HepG2 (cell line): ENCODE measurements at regions not wholly inside any gene's neighbourhood (a gene's known extent, or its start where the extent isn't known, plus 50 kb on each side); places are given as distances from the start of the nearest gene placed in this dataset.

ENCODE experiments used
- ATAC-seq: fragments of 200-7000 bp; cut with Tn5 transposase; 3 replicates; pipeline ENCODE4 v1.9.1; 2020; ENCODE audit warnings: mild to moderate bottlenecking, moderate library complexity
- BruUV-seq: library from RNA; stranded (reverse); fragments of 400-500 nt; replicated peaks from 2 replicates; lab custom pipeline; 2021; lab: Mats Ljungman, UMichigan
- CTCF ChIA-PET: fragments of 300-600 bp; formaldehyde crosslinking; extraction: SDS; loops from one replicate; lab custom pipeline; 2021; ENCODE audit warnings: low total read pairs, inconsistent platforms, low intra/inter-chr PET ratio; lab: Yijun Ruan, JAX
- POLR2A ChIA-PET: fragments of 350-600 bp; sonication (Branson Sonifier 250); formaldehyde crosslinking; loops from one replicate; lab custom pipeline; 2020; ENCODE audit warnings: antibody characterized with exemption, inconsistent platforms; lab: Yijun Ruan, JAX
- DNase-seq: peaks from one replicate; pipeline ENCODE4 v3.0.0-alpha.2; 2015; ENCODE audit warnings: low spot score
- FAIRE-seq: peaks from 3 replicates; lab custom pipeline; 2011; peaks lifted over from hg19 to GRCh38; lab: Jason Lieb, UNC
- H2AFZ ChIP-seq: one replicate; pipeline ENCODE4 v1.6.1; 2011; ENCODE audit warnings: low read length, inconsistent platforms
- H3K27ac ChIP-seq: fragments of 300-600 bp; 3 replicates; pipeline ENCODE4 v1.8.0; 2011; ENCODE audit warnings: mixed run types, mild to moderate bottlenecking, mixed read lengths, low read length, inconsistent platforms; ENCODE audit not compliant: insufficient read depth; ENCODE audit errors: extremely low read length
- H3K27me3 ChIP-seq, 2 experiments: fragments of 200-600 bp in 1 of 2; 2 replicates in 1 of 2; 3 replicates in 1 of 2; pipeline versions ENCODE4 v1.6.0 to v1.8.0; 2011; ENCODE audit warnings: low read length in 2 of 2, mild to moderate bottlenecking in 2 of 2, moderate library complexity in 2 of 2, inconsistent platforms in 1 of 2; ENCODE audit not compliant: insufficient read depth in 2 of 2, control insufficient read depth in 1 of 2
- H3K36me3 ChIP-seq, 2 experiments: fragments of 200-600 bp in 1 of 2; replicated peaks in 1 of 2; 2 replicates in 1 of 2; 3 replicates in 1 of 2; pipeline versions ENCODE4 v1.5.1 to v1.8.0; 2011; ENCODE audit warnings: low read length in 2 of 2, inconsistent platforms in 1 of 2; ENCODE audit not compliant: insufficient read depth in 2 of 2, control insufficient read depth in 1 of 2
- H3K4me1 ChIP-seq: 2 replicates; pipeline ENCODE4 v1.5.1; 2012; ENCODE audit warnings: low read length, inconsistent platforms; ENCODE audit not compliant: insufficient read depth
- H3K4me2 ChIP-seq: 2 replicates; pipeline ENCODE4 v1.6.0; 2011; ENCODE audit warnings: low read depth, low read length, inconsistent platforms
- H3K4me3 ChIP-seq, 3 experiments: fragments of 200-600 bp in 1 of 3; sonication (generic), shearing (Covaris generic) in 1 of 3; replicated peaks in 1 of 3; 2 replicates each; pipeline ENCODE4 v1.5.1; 2011 to 2016; ENCODE audit warnings: low read length in 3 of 3, inconsistent platforms in 2 of 3, low read depth in 2 of 3, mild to moderate bottlenecking in 2 of 3, control low read depth in 1 of 3, mixed read lengths in 1 of 3; ENCODE audit not compliant: insufficient read depth in 1 of 3
- H3K79me2 ChIP-seq: one replicate; pipeline ENCODE4 v1.6.1; 2011; ENCODE audit warnings: low read length, inconsistent platforms; ENCODE audit not compliant: insufficient read depth
- H3K9ac ChIP-seq: 2 replicates; pipeline ENCODE4 v1.6.0; 2011; ENCODE audit warnings: mild to moderate bottlenecking, low read depth, low read length, inconsistent platforms; ENCODE audit not compliant: insufficient read depth
- H3K9me3 ChIP-seq: 2 replicates; pipeline ENCODE4 v1.5.1; 2012; ENCODE audit warnings: mild to moderate bottlenecking, low read length
- H4K20me1 ChIP-seq: 2 replicates; pipeline ENCODE4 v1.6.0; 2011; ENCODE audit warnings: inconsistent platforms, mild to moderate bottlenecking, low read length, moderate library complexity; ENCODE audit not compliant: insufficient read depth
- CBX5 ChIP-seq: sonication (generic); formaldehyde crosslinking; IDR thresholded peaks from 2 replicates; pipeline ENCODE4 v1.4.0; 2020; ENCODE audit warnings: missing genetic modification reagents, borderline replicate concordance
- KMT2A ChIP-seq: sonication (generic); formaldehyde crosslinking; IDR thresholded peaks from 2 replicates; pipeline ENCODE4 v1.4.0; 2020; ENCODE audit warnings: missing genetic modification reagents
- ZNF18 ChIP-seq: sonication (generic); formaldehyde crosslinking; IDR thresholded peaks from 2 replicates; pipeline ENCODE4 v1.8.0; 2022; ENCODE audit warnings: mild to moderate bottlenecking, missing genetic modification reagents; ENCODE audit not compliant: insufficient replicate concordance
- WGBS: methylation state at CpG from one replicate; pipeline ENCODE4 v1.1.6; 2017; ENCODE audit warnings: low lambda C conversion rate; 5-methylcytosine and 5-hydroxymethylcytosine counted together
- in situ Hi-C: cut with HindIII; loops from 2 replicates; pipeline ENCODE4 v1.10.0; 2017; ENCODE audit warnings: low pct_unique_long_range_greater_than_20kb; ENCODE audit not compliant: extremely low pct_ligation_motif_present
- intact Hi-C: fragments of 100-400 bp; cut with micrococcal nuclease; formaldehyde crosslinking; loops from one replicate; pipeline ENCODE4 v1.10.0; 2022; ENCODE audit not compliant: unreplicated experiment
- TF ChIP-seq, protein P1 (sequence below): sonication (generic); formaldehyde crosslinking; IDR thresholded peaks from 2 replicates; pipeline ENCODE4 v1.4.0; 2020; ENCODE audit warnings: missing genetic modification reagents, borderline replicate concordance

- Histone ChIP-seq H3K9ac (no peak overlapping the region), H3K27ac (no peak overlapping the region), H3K4me2 (no peak overlapping the region), H3K4me3 (no peak overlapping the region), H3K9me3 (no peaks in the 10 kb centered on the region), H3K4me1 (no peaks in the 10 kb centered on the region), H4K20me1 (no peaks in the 10 kb centered on the region), H3K36me3 (no peaks in the 10 kb centered on the region), H3K79me2 (no peaks in the 10 kb centered on the region), H3K27me3 (peaks cover 5 to 32% of the 10 kb centered on the region in 2 experiments; a peak in 4 of 5 replicates), H2AFZ (no peak overlapping the region)
- intact Hi-C loops: no loop called here
- FAIRE-seq: no peak
- CTCF ChIA-PET: interaction anchor here (1.2 kb wide), 2 partner anchors 110 to 226 kb away, joined by 3 read pairs; no protein-coding TSS in a partner anchor
- no peak; the same call in 2 of the 3 replicates for ATAC-seq
- in situ Hi-C loops: loop anchor here (5.0 kb wide), 1 partner anchor 108 kb away; no protein-coding TSS in a partner anchor
- WGBS: 16% methylated on average over 3 of the region's 3 CpGs
- no TSS peak for BruUV-seq
- TF ChIP-seq, protein P1, sequence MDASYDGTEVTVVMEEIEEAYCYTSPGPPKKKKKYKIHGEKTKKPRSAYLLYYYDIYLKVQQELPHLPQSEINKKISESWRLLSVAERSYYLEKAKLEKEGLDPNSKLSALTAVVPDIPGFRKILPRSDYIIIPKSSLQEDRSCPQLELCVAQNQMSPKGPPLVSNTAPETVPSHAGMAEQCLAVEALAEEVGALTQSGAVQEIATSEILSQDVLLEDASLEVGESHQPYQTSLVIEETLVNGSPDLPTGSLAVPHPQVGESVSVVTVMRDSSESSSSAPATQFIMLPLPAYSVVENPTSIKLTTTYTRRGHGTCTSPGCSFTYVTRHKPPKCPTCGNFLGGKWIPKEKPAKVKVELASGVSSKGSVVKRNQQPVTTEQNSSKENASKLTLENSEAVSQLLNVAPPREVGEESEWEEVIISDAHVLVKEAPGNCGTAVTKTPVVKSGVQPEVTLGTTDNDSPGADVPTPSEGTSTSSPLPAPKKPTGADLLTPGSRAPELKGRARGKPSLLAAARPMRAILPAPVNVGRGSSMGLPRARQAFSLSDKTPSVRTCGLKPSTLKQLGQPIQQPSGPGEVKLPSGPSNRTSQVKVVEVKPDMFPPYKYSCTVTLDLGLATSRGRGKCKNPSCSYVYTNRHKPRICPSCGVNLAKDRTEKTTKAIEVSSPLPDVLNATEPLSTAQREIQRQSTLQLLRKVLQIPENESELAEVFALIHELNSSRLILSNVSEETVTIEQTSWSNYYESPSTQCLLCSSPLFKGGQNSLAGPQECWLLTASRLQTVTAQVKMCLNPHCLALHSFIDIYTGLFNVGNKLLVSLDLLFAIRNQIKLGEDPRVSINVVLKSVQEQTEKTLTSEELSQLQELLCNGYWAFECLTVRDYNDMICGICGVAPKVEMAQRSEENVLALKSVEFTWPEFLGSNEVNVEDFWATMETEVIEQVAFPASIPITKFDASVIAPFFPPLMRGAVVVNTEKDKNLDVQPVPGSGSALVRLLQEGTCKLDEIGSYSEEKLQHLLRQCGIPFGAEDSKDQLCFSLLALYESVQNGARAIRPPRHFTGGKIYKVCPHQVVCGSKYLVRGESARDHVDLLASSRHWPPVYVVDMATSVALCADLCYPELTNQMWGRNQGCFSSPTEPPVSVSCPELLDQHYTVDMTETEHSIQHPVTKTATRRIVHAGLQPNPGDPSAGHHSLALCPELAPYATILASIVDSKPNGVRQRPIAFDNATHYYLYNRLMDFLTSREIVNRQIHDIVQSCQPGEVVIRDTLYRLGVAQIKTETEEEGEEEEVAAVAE: no peak
- TF ChIP-seq ZNF18 (no peak), KMT2A (CRISPR knock-in tag) (no peak), CBX5 (no peak)
- POLR2A ChIA-PET: no interaction called here
- DNase-seq: no peak
These were observed 371.8 kb downstream of the NPHP4 start for GRCh38 chr1:5620418-5620817.
